Neutrophil (primary cell): ENCODE measurements at regions not wholly inside any gene's neighbourhood (a gene's known extent, or its start where the extent isn't known, plus 50 kb on each side); places are given as distances from the start of the nearest gene placed in this dataset.

Source experiments
- H3K27ac ChIP-seq: fragments of 200-600 bp; sonication (generic); 2 replicates; pipeline ENCODE4 v1.5.1; 2016; ENCODE audit warnings: mild to moderate bottlenecking, moderate library complexity
- H3K27me3 ChIP-seq: fragments of 200-600 bp; sonication (generic); 2 replicates; pipeline ENCODE4 v1.6.0; 2016; ENCODE audit warnings: mild to moderate bottlenecking
- H3K36me3 ChIP-seq: fragments of 200-600 bp; sonication (generic); 2 replicates; pipeline ENCODE4 v1.5.1; 2017
- H3K4me1 ChIP-seq, 2 experiments: fragments of 200-600 bp in 1 of 2; sonication (generic) in 1 of 2; 1 replicate in 1 of 2; 2 replicates in 1 of 2; pipeline versions ENCODE4 v1.5.1 to v1.6.1; 2013 to 2016; ENCODE audit warnings: low read depth in 1 of 2, low read length in 1 of 2, mild to moderate bottlenecking in 1 of 2, moderate library complexity in 1 of 2; ENCODE audit not compliant: control insufficient read depth in 1 of 2, insufficient read depth in 1 of 2
- H3K4me3 ChIP-seq, 2 experiments: fragments of 200-600 bp in 1 of 2; sonication (generic) in 1 of 2; 1 replicate in 1 of 2; 2 replicates in 1 of 2; pipeline ENCODE4 v1.5.1; 2013 to 2016; ENCODE audit warnings: low read depth in 1 of 2, low read length in 1 of 2, mild to moderate bottlenecking in 1 of 2, moderate library complexity in 1 of 2
- H3K9me3 ChIP-seq: fragments of 200-600 bp; sonication (generic); 2 replicates; pipeline ENCODE4 v1.5.1; 2016
- TF ChIP-seq, protein P1 (sequence below): fragments of 200-600 bp; sonication (generic); IDR thresholded peaks from 2 replicates; pipeline ENCODE4 v1.5.1; 2016; ENCODE audit warnings: antibody characterized with exemption

DNA sequence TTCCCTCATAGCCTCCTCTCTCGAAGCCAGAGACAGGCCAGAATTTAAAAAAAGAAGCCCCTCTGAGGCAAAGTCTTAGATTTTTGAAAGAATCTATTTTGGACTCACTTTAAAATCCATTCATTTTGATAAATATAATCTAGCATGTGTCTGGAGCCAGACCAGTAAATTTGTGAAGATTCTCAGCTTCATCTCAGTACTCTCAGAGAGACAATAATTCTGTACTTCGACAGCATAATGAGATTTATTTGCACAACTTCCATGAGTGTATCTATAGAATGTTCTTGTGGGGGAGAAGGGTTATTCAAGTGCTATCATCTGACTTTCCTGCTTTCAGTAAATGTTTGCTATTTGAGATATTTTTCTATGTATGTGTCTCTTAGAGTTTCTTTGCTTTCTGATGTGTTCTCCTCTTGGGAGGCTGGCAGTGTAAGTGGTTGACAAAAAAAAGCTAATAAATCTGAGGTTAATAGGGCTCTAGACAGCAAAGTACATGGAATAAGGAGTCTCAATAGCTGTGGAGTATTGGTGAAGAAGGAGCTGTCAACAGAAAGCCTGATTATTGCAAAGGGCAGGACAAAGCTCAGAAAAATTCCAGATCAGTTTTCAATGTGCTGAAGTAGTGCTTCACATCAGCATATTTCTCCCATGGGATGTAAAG lies 223.0 kb downstream of the PTBP2 start:
- Histone ChIP-seq H3K27ac (no peak overlapping the region), H3K27me3 (no peaks in the 10 kb centered on the region), H3K4me3 (no peak overlapping the region), H3K9me3 (no peaks in the 10 kb centered on the region), H3K36me3 (no peaks in the 10 kb centered on the region), H3K4me1 (no peaks in the 10 kb centered on the region)
- TF ChIP-seq, protein P1, sequence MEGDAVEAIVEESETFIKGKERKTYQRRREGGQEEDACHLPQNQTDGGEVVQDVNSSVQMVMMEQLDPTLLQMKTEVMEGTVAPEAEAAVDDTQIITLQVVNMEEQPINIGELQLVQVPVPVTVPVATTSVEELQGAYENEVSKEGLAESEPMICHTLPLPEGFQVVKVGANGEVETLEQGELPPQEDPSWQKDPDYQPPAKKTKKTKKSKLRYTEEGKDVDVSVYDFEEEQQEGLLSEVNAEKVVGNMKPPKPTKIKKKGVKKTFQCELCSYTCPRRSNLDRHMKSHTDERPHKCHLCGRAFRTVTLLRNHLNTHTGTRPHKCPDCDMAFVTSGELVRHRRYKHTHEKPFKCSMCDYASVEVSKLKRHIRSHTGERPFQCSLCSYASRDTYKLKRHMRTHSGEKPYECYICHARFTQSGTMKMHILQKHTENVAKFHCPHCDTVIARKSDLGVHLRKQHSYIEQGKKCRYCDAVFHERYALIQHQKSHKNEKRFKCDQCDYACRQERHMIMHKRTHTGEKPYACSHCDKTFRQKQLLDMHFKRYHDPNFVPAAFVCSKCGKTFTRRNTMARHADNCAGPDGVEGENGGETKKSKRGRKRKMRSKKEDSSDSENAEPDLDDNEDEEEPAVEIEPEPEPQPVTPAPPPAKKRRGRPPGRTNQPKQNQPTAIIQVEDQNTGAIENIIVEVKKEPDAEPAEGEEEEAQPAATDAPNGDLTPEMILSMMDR = no peak

DNA sequence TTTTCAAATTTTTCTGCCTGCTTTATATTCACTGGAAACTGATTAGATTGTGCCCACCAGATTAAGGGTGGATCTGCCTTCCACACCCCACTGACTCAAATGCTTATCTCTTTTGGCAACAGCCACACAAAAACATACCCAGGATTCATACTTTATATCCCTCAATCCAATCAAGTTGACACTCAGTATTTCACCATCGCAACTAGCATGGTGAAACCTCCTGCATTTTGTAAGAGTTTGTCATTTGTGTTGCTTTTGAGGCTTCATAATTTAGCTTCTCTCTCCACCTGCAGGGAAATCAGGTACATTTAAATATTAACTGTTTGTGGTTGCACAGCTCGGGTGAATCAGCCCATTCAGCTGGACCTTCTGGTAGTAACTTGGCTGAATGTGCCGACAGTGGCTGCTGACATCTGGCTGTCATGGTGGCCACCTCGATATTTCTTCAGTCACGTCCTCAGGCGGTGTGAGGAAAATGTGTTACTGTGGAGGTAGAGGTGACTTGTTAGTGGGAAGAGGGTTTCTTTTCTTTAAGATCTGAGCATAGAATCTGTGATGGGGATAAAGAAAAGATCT lies 224.0 kb downstream of the PTBP2 start:
- Histone ChIP-seq H3K27ac (no peak overlapping the region), H3K9me3 (no peaks in the 10 kb centered on the region), H3K4me1 (no peaks in the 10 kb centered on the region), H3K27me3 (no peaks in the 10 kb centered on the region), H3K4me3 (no peak overlapping the region), H3K36me3 (no peaks in the 10 kb centered on the region)
- TF ChIP-seq, protein P1 = no peak

DNA sequence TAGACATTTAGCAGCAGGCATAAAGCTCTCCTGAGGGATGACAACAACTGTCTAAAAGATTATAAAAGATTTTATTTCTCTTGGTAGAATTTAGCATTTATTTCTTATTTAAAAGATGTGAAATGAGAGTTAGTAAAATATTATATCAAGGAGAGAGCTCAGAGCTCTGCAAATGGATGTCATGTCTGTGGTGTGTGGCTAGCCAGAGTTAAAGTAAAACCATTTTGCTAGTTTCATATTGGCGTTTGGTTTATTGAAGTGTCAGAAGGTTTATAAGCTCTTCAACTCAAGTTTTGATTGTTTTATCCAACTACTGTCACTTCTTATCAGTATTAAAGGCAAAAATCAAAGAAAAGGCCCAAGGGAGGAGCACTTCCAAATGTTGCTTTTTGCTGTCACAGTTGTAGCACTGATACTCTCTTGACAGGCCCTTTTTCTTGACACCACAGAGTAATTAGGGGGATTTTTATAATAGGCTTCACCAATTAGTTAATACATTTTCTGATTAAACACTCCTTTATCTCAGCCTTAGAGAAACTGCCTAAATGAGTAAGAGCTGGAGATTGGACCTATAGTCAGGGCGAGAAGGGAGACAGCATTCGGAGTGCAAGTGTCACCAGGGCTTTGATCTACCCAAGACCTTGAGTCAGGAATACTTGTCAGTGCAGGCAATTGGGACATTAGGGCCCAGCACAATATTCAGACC lies 233.9 kb downstream of the PTBP2 start:
- TF ChIP-seq, protein P1 = no peak
- Histone ChIP-seq H3K27me3 (no peaks in the 10 kb centered on the region), H3K9me3 (no peaks in the 10 kb centered on the region), H3K27ac (no peak overlapping the region), H3K36me3 (no peaks in the 10 kb centered on the region), H3K4me3 (no peak overlapping the region), H3K4me1 (no peaks in the 10 kb centered on the region)

DNA sequence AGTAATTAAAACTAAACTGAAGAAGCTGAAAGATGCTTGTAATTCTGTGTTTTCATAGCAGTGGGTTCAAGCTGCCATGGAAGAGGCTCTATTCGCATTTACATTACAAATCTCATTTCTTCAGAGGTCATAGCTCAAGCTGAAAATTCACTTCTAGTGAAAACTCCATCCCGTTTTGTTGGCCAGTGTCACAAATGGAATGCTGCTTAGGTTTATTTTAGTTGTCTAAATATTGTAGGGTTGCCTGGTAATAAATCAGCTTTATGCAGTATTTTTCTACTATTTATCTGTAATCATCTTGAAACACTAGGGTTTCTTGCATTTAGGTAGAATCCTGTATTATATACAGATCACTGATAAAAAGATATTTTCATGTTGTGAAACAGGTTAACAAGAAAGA lies 240.6 kb downstream of the PTBP2 start:
- TF ChIP-seq, protein P1 = no peak

DNA sequence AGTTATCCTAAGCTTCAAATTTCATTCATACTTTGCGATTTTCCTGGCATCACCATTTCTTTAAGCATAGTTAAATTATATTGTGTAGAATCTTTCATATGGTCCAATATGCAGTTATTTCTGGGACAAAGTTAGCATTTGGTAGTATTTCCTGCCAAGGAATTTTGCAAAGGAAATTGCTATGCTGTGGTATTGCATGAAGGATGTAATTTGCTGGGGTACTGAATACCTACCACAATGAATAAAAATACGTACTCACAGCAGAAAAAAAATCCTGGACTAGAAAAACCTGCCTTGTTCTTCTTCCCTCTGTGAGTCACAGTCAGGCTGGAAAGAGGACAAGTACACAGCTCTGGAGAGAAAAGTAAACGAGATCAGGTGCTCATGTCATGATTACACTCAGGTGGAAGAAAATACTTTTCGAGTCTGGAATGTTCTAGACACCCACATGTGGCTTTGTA lies 241.2 kb downstream of the PTBP2 start:
- TF ChIP-seq, protein P1 = no peak
- H3K9me3 ChIP-seq = no peaks in the 10 kb centered on the region
- H3K36me3 ChIP-seq = no peaks in the 10 kb centered on the region
- H3K4me3 ChIP-seq = no peak overlapping the region
- no peaks in the 10 kb centered on the region for H3K4me1 ChIP-seq
- no peak overlapping the region for H3K27ac ChIP-seq
- no peaks in the 10 kb centered on the region for H3K27me3 ChIP-seq

More for the DNA sequence above, 240.6 kb downstream of the PTBP2 start:
- Histone ChIP-seq H3K27me3 (no peaks in the 10 kb centered on the region), H3K4me1 (no peaks in the 10 kb centered on the region), H3K4me3 (no peak overlapping the region), H3K9me3 (no peaks in the 10 kb centered on the region), H3K27ac (no peak overlapping the region), H3K36me3 (no peaks in the 10 kb centered on the region)
